ENCODE measurements at regions not wholly inside any gene's neighbourhood (a gene's known extent, or its start where the extent isn't known, plus 50 kb on each side); places are given as distances from the start of the nearest gene placed in this dataset.

DNA sequence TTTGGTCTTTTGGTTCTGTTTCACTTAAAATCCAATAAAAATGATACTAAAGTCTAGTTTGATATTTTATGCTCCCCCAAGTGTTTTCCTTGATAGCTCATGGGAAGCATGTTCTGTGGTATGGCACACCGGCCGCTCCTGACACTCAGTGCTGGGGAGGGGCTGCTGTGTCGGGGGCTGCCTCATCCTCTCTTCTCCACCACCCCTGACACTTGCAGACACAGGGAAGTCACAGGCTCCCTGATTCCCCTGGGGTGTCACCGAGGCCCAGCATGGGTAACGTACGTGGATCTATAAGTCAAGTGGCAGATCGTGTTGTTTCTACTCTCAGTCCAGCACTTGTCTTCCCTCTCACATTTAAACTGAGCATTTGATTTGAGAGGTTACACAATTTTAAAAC, 508.6 kb downstream of the TNS3 start:
- H3K36me3 Mint-ChIP-seq (ENCODE audit: insufficient read depth, unreplicated experiment), result no peaks in the 10 kb centered on the region
- intact Hi-C loops (cut with micrococcal nuclease; ENCODE audit: unreplicated experiment), result no loop called here
- TF ChIP-seq, protein P1, sequence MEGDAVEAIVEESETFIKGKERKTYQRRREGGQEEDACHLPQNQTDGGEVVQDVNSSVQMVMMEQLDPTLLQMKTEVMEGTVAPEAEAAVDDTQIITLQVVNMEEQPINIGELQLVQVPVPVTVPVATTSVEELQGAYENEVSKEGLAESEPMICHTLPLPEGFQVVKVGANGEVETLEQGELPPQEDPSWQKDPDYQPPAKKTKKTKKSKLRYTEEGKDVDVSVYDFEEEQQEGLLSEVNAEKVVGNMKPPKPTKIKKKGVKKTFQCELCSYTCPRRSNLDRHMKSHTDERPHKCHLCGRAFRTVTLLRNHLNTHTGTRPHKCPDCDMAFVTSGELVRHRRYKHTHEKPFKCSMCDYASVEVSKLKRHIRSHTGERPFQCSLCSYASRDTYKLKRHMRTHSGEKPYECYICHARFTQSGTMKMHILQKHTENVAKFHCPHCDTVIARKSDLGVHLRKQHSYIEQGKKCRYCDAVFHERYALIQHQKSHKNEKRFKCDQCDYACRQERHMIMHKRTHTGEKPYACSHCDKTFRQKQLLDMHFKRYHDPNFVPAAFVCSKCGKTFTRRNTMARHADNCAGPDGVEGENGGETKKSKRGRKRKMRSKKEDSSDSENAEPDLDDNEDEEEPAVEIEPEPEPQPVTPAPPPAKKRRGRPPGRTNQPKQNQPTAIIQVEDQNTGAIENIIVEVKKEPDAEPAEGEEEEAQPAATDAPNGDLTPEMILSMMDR (IDR thresholded peaks at IDR 0.05; ENCODE audit: unreplicated experiment), result no peak
- H3K9me3 Mint-ChIP-seq (ENCODE audit: low read depth, unreplicated experiment), result no peaks in the 10 kb centered on the region
- no peak overlapping the region for H3K27ac Mint-ChIP-seq (ENCODE audit: unreplicated experiment)
- DNase-seq, result no peak
- no peaks in the 10 kb centered on the region for H3K27me3 Mint-ChIP-seq (ENCODE audit: unreplicated experiment)
- CTCF ChIA-PET, result no interaction called here
- H3K4me3 Mint-ChIP-seq (ENCODE audit: low read depth, unreplicated experiment), result no peak overlapping the region
- no TSS peak for BruUV-seq (replicated peaks)
- H3K4me1 Mint-ChIP-seq (ENCODE audit: low read depth, unreplicated experiment), result no peaks in the 10 kb centered on the region

DNA sequence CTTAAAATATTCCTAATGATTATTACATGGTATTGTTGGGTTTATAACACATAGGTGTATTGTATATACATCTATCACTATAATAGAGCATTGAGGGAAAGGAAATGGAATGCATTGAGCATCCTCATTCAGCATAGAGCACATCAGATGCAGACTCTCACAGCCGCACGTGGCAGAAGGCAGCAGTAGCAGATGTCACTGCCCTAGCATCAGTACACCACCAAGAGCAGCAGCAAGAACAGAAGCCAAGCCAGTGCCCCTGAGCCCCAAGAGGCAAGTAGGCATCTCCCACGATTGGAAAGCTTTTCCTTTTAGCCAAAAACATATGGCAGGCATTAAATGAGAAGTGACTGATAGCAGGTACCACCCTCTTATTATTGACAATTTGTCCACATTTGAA, 510.0 kb downstream of the TNS3 start:
- intact Hi-C loops (cut with micrococcal nuclease; ENCODE audit: unreplicated experiment), result no loop called here
- TF ChIP-seq, protein P1 (IDR thresholded peaks at IDR 0.05; ENCODE audit: unreplicated experiment), result no peak
- no peaks in the 10 kb centered on the region for H3K9me3 Mint-ChIP-seq (ENCODE audit: low read depth, unreplicated experiment)
- H3K4me3 Mint-ChIP-seq (ENCODE audit: low read depth, unreplicated experiment), result no peak overlapping the region
- no TSS peak for BruUV-seq (replicated peaks)
- H3K27me3 Mint-ChIP-seq (ENCODE audit: unreplicated experiment), result no peaks in the 10 kb centered on the region
- no peak for DNase-seq
- no peak overlapping the region for H3K27ac Mint-ChIP-seq (ENCODE audit: unreplicated experiment)
- no peaks in the 10 kb centered on the region for H3K36me3 Mint-ChIP-seq (ENCODE audit: insufficient read depth, unreplicated experiment)
- CTCF ChIA-PET, result interaction anchor here (0.9 kb wide), 1 partner anchor 494 kb away, joined by 3 read pairs; no protein-coding TSS in a partner anchor
- no peaks in the 10 kb centered on the region for H3K4me1 Mint-ChIP-seq (ENCODE audit: low read depth, unreplicated experiment)

DNA sequence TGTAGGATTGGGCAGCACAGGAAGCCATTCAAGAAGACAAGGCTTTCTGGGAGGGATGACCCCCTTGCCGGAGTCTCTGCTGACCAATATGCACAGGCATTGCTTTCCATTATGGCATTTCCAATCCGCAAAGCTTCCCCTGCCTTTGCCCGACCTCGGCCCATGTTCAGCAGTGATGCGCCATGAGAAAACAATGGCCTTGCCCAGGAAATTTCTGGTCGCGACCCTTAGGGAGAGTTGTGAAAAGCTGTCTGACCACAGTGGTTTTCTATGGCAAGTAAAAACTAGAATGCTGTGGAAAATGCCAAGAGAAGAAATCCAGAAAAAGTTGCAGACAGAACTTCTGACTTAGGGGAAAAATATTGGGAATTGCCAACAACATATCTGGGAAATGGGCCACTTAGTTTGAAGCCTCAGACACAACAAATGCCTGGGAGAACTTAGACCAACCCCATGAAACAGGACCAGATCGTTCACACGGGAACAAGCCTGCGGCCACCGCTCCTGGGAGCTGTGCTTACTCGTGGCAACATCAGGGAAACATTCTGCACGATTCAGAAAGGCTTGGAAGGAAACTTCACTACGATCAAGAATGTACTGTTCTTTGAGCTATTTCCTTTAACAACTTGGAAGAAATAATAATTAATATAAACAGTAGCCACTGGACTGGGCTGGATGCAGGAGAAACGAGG, 512.4 kb downstream of the TNS3 start:
- peaks cover 10% of the 10 kb centered on the region for H3K27me3 Mint-ChIP-seq (ENCODE audit: unreplicated experiment)
- no peak overlapping the region for H3K27ac Mint-ChIP-seq (ENCODE audit: unreplicated experiment)
- no peaks in the 10 kb centered on the region for H3K36me3 Mint-ChIP-seq (ENCODE audit: insufficient read depth, unreplicated experiment)
- CTCF ChIA-PET, result interaction anchor here (0.7 kb wide), 1 partner anchor 26 kb away, joined by 3 read pairs; no protein-coding TSS in a partner anchor
- no peaks in the 10 kb centered on the region for H3K4me1 Mint-ChIP-seq (ENCODE audit: low read depth, unreplicated experiment)
- no peak overlapping the region for H3K4me3 Mint-ChIP-seq (ENCODE audit: low read depth, unreplicated experiment)
- BruUV-seq (replicated peaks), result no TSS peak
- intact Hi-C loops (cut with micrococcal nuclease; ENCODE audit: unreplicated experiment), result no loop called here
- DNase-seq, result no peak
- H3K9me3 Mint-ChIP-seq (ENCODE audit: low read depth, unreplicated experiment), result no peaks in the 10 kb centered on the region
- TF ChIP-seq, protein P1 (IDR thresholded peaks at IDR 0.05; ENCODE audit: unreplicated experiment), result no peak

DNA sequence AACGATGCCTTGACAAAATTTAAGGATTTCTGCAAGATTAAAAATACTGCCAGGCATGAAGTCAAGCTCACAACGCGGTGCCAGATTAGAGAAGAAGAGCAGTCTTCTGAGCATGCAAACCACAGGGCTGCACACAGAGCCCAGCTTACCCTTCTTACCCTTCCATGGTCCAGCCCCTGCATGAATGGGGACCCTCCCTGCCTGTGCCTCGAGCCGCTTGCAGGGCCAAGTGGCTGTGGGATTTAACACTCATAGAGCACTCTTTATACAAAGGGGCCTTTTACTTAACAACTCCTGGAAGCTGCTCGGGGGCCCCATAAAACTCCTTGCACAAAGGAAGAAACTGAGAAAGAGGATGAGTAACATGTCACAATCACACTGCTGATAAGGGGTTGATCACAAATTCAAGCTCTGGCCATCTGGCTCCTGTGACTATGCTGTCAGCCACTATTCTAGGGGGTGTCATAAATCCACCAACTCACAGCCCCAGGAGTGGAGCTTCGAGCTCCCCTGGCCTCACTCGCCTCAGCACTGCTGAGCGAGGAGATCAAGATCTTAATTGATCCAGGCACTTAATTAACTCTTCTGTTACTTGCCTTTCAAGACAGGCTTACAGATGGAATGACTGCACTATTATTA, 514.8 kb downstream of the TNS3 start:
- no peak overlapping the region for H3K27ac Mint-ChIP-seq (ENCODE audit: unreplicated experiment)
- CTCF ChIA-PET, result no interaction called here
- no peak overlapping the region for H3K4me3 Mint-ChIP-seq (ENCODE audit: low read depth, unreplicated experiment)
- DNase-seq, result no peak
- intact Hi-C loops (cut with micrococcal nuclease; ENCODE audit: unreplicated experiment), result no loop called here
- TF ChIP-seq, protein P1 (IDR thresholded peaks at IDR 0.05; ENCODE audit: unreplicated experiment), result no peak
- H3K36me3 Mint-ChIP-seq (ENCODE audit: insufficient read depth, unreplicated experiment), result no peaks in the 10 kb centered on the region
- BruUV-seq (replicated peaks), result no TSS peak
- H3K27me3 Mint-ChIP-seq (ENCODE audit: unreplicated experiment), result peaks cover 18% of the 10 kb centered on the region
- no peaks in the 10 kb centered on the region for H3K4me1 Mint-ChIP-seq (ENCODE audit: low read depth, unreplicated experiment)
- H3K9me3 Mint-ChIP-seq (ENCODE audit: low read depth, unreplicated experiment), result no peaks in the 10 kb centered on the region

All from Calu3 (cell line).